ENCODE measurements at regions not wholly inside any gene's neighbourhood (a gene's known extent, or its start where the extent isn't known, plus 50 kb on each side); places are given as distances from the start of the nearest gene placed in this dataset.

DNA sequence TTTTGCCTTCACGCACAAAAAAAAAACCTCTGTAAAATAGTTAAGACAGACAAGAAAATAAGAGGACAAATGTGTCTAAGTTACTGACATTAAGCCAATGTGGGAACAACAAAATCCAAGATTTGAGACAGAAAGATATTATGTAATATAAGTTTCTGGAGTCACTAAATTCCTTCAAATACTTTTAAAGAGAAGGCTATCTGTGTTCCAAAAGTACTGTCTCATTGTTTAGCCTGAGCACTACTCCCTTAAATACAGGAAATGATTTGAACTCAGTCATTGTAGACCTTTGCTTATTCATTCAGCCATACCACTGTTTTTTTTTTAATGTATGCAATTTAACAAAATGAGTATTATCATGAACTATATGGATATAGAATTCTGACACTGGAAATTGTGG, 82.7 kb upstream of the KITLG start:
- Histone ChIP-seq H3K27ac (no peak overlapping the region), H3K9me3 (no peaks in the 10 kb centered on the region), H3K27me3 (no peaks in the 10 kb centered on the region), H3K36me3 (no peaks in the 10 kb centered on the region), H3K4me1 (peaks cover 0 to 7% of the 10 kb centered on the region in 2 donors), H3K4me3 (no peak overlapping the region)
- intact Hi-C loops (cut with DNase I; ENCODE audit: low total_unique reads): no loop called here
- DNase-seq (no peak), ATAC-seq (no peak)
- TF ChIP-seq POLR2A (IDR thresholded peaks at IDR 0.05): no peak
- TF ChIP-seq, protein P1, sequence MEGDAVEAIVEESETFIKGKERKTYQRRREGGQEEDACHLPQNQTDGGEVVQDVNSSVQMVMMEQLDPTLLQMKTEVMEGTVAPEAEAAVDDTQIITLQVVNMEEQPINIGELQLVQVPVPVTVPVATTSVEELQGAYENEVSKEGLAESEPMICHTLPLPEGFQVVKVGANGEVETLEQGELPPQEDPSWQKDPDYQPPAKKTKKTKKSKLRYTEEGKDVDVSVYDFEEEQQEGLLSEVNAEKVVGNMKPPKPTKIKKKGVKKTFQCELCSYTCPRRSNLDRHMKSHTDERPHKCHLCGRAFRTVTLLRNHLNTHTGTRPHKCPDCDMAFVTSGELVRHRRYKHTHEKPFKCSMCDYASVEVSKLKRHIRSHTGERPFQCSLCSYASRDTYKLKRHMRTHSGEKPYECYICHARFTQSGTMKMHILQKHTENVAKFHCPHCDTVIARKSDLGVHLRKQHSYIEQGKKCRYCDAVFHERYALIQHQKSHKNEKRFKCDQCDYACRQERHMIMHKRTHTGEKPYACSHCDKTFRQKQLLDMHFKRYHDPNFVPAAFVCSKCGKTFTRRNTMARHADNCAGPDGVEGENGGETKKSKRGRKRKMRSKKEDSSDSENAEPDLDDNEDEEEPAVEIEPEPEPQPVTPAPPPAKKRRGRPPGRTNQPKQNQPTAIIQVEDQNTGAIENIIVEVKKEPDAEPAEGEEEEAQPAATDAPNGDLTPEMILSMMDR (IDR thresholded peaks at IDR 0.05 in 4 of 5, conservative IDR thresholded peaks at IDR 0.05 in 1 of 5): no peak
- in situ Hi-C loops (cut with MboI; ENCODE audit: low sequenced_read_pairs in 4 of 4): no loop called here

DNA sequence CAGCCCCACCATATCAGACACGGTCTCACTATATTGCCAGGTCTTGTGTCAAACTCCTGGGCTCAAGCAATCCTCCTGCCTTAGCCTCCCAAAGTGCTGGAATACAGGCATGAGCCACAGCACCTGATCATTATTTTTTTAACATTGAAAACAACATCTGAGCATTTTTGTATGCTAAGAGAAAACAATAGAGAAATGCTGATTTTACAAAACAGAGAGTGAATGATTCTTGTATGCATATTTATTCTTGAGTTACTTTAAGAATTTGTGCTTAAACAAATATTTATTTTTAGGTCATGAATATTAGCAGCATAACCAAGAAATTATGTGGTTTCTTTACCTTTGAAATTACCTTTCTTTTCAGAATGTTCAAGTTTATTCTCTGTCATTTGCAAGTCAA, 81.8 kb upstream of the KITLG start:
- no peak for TF ChIP-seq POLR2A (IDR thresholded peaks at IDR 0.05)
- TF ChIP-seq, protein P1 (IDR thresholded peaks at IDR 0.05 in 4 of 5, conservative IDR thresholded peaks at IDR 0.05 in 1 of 5): no peak
- Histone ChIP-seq H3K4me3 (no peak overlapping the region), H3K36me3 (no peaks in the 10 kb centered on the region), H3K9me3 (no peaks in the 10 kb centered on the region), H3K27me3 (no peaks in the 10 kb centered on the region), H3K4me1 (peaks cover 0 to 7% of the 10 kb centered on the region in 2 donors), H3K27ac (no peak overlapping the region)
- ATAC-seq (no peak), DNase-seq (no peak)
- intact Hi-C loops (cut with DNase I; ENCODE audit: low total_unique reads): no loop called here
- in situ Hi-C loops (cut with MboI; ENCODE audit: low sequenced_read_pairs in 4 of 4): no loop called here

DNA sequence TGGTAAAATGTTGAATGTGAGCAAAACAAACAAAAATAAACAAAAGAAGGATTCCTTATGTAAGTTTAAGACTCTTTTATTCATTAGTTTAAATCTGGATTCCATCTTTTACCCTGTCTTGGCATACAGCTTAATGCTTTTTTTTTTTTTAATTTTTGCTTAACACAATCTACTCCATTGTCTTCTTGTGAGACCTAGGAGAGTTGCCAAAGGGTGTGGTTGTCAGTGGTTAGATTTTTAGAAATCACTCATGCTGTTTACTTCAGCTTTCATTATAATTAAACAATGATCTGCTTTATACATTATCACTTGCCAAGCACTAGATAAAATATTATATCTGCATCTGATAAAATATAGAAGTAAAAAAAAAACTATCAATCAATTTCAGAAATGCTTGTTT, 77.7 kb upstream of the KITLG start:
- intact Hi-C loops (cut with DNase I; ENCODE audit: low total_unique reads) (no loop called here), in situ Hi-C loops (cut with MboI; ENCODE audit: low sequenced_read_pairs in 4 of 4) (no loop called here)
- Histone ChIP-seq H3K9me3 (no peaks in the 10 kb centered on the region), H3K4me3 (no peak overlapping the region), H3K27me3 (no peaks in the 10 kb centered on the region), H3K27ac (peak overlapping the region; percentile 11 to 61 (median 42)), H3K4me1 (peaks cover 0 to 7% of the 10 kb centered on the region in 2 donors), H3K36me3 (no peaks in the 10 kb centered on the region)
- DNase-seq (no peak), ATAC-seq (peak in 1 of 2 donors; percentile 58)
- TF ChIP-seq, protein P1 (IDR thresholded peaks at IDR 0.05 in 4 of 5, conservative IDR thresholded peaks at IDR 0.05 in 1 of 5): no peak
- TF ChIP-seq POLR2A (IDR thresholded peaks at IDR 0.05): no peak

DNA sequence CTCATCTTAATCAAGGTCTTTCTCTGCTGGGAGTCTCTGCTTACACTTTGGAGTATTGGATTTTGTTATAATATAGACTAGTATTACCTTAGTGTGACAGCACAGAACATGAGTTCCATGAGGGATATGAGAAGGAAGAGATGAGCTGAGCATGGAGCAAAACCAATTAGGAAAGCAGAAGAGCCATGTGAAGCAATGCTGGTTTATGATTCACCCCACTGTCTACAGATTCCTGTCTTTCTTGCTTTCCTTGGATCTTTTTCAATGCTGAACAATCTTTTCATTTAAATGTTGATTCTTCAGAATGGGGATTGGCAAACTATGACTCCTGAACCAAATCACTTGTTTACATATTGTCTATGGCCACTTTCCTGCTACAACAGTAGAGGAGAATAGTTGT, 70.4 kb upstream of the KITLG start:
- intact Hi-C loops (cut with DNase I; ENCODE audit: low total_unique reads): no loop called here
- no peak overlapping the region for H3K4me3 ChIP-seq

DNA sequence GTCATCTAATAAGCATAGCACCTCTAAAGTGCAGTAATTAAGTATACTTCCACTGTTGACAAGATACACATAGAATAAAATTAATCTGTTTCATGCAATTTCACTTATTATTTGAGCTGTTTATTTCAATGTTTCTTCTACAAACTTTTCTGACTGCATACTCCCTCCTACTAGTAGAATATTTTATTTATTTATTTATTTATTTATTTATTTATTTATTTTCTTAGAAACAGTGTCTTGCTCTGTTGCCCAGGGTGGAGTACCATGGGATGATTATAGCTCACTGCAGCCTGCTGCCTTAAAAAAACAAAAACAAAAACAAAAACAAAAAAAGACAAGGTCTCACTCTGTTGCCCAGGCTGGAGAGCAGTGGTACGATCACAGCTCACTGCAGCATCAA, 68.4 kb upstream of the KITLG start:
- H3K36me3 ChIP-seq: no peaks in the 10 kb centered on the region
- H3K4me3 ChIP-seq: no peak overlapping the region
- no peaks in the 10 kb centered on the region for H3K4me1 ChIP-seq
- in situ Hi-C loops (cut with MboI; ENCODE audit: low sequenced_read_pairs in 4 of 4) (no loop called here), intact Hi-C loops (cut with DNase I; ENCODE audit: low total_unique reads) (no loop called here)
- no peaks in the 10 kb centered on the region for H3K27me3 ChIP-seq
- DNase-seq (no peak), ATAC-seq (no peak)
- no peaks in the 10 kb centered on the region for H3K9me3 ChIP-seq
- no peak overlapping the region for H3K27ac ChIP-seq
- TF ChIP-seq POLR2A (IDR thresholded peaks at IDR 0.05): no peak
- TF ChIP-seq, protein P1 (IDR thresholded peaks at IDR 0.05 in 4 of 5, conservative IDR thresholded peaks at IDR 0.05 in 1 of 5): no peak

More for the DNA sequence above, 70.4 kb upstream of the KITLG start:
- Histone ChIP-seq H3K36me3 (no peaks in the 10 kb centered on the region), H3K4me1 (no peaks in the 10 kb centered on the region), H3K27me3 (no peaks in the 10 kb centered on the region), H3K9me3 (no peaks in the 10 kb centered on the region), H3K27ac (no peak overlapping the region)
- DNase-seq (no peak), ATAC-seq (no peak)
- in situ Hi-C loops (cut with MboI; ENCODE audit: low sequenced_read_pairs in 4 of 4): no loop called here
- no peak for TF ChIP-seq POLR2A (IDR thresholded peaks at IDR 0.05)
